ENCODE measurements at regions not wholly inside any gene's neighbourhood (a gene's known extent, or its start where the extent isn't known, plus 50 kb on each side); places are given as distances from the start of the nearest gene placed in this dataset.

DNA sequence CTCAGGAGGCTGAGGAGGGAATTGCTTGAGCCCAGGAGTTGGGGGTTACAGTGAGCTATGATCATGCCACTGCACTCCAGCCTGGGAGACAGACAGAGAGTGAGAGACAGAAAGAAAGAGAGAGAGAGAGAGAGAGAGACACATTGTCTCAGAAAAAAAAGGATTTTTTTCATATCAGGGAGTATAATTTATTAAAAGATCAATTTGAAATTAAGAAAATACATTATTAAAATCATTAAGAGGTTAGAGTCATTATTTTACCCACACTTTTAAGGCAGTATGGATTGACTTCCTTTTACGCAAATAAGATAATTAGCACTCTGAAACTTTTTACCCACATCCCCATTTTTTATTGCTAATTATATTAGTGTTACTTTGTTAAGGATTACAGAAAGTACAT, 804.3 kb downstream of the CDH11 start:
- Histone ChIP-seq H3K4me1 (ENCODE audit: control insufficient read depth in 1 of 2, low read depth in 2 of 2) (no peaks in the 10 kb centered on the region), H3K27ac (no peak overlapping the region), H3K4me3 (no peak overlapping the region), H3K9me3 (no peaks in the 10 kb centered on the region), H3K27me3 (replicated peaks; ENCODE audit: insufficient read depth) (no peaks in the 10 kb centered on the region), H3K36me3 (no peaks in the 10 kb centered on the region)
- ATAC-seq (ENCODE audit: insufficient number of reproducible peaks, low FRiP score, low read depth) (no peak), DNase-seq (ENCODE audit: low spot score) (no peak)
- TF ChIP-seq, protein P1, sequence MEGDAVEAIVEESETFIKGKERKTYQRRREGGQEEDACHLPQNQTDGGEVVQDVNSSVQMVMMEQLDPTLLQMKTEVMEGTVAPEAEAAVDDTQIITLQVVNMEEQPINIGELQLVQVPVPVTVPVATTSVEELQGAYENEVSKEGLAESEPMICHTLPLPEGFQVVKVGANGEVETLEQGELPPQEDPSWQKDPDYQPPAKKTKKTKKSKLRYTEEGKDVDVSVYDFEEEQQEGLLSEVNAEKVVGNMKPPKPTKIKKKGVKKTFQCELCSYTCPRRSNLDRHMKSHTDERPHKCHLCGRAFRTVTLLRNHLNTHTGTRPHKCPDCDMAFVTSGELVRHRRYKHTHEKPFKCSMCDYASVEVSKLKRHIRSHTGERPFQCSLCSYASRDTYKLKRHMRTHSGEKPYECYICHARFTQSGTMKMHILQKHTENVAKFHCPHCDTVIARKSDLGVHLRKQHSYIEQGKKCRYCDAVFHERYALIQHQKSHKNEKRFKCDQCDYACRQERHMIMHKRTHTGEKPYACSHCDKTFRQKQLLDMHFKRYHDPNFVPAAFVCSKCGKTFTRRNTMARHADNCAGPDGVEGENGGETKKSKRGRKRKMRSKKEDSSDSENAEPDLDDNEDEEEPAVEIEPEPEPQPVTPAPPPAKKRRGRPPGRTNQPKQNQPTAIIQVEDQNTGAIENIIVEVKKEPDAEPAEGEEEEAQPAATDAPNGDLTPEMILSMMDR (IDR thresholded peaks at IDR 0.05): no peak

- no peak overlapping the region for H3K4me3 ChIP-seq
- H3K27me3 ChIP-seq (replicated peaks; ENCODE audit: insufficient read depth): no peaks in the 10 kb centered on the region
- no peak overlapping the region for H3K27ac ChIP-seq
- no peaks in the 10 kb centered on the region for H3K9me3 ChIP-seq
- H3K4me1 ChIP-seq (ENCODE audit: control insufficient read depth in 1 of 2, low read depth in 2 of 2): no peaks in the 10 kb centered on the region
- DNase-seq (ENCODE audit: low spot score): no peak
- H3K36me3 ChIP-seq: no peaks in the 10 kb centered on the region
- TF ChIP-seq, protein P1 (IDR thresholded peaks at IDR 0.05): no peak
- no peak for ATAC-seq (ENCODE audit: insufficient number of reproducible peaks, low FRiP score, low read depth)
Observed at GRCh38 chr16:64313726-64314125, 808.1 kb downstream of the CDH11 start.

DNA sequence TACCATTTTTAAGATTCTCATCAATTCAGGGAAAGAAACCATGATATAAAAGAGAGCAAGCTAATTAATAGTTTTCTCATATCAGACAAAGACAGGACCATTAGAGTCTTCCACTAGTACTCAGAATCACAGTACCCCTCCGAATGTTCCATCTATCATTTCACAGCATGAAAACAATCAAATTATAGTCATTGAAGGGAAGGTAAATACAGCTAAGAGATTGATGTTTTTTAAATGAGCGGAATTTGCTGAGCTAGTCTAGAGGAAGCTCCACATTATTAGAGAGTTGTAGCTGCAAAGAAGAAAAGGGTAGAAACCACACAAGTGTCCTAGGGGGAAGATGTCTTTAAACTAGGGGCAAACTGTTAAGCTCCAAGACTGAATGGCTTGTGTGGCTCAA, 808.9 kb downstream of the CDH11 start:
- no peaks in the 10 kb centered on the region for H3K36me3 ChIP-seq
- TF ChIP-seq, protein P1 (IDR thresholded peaks at IDR 0.05): no peak
- H3K27ac ChIP-seq: no peak overlapping the region
- DNase-seq (ENCODE audit: low spot score) (no peak), ATAC-seq (ENCODE audit: insufficient number of reproducible peaks, low FRiP score, low read depth) (no peak)
- no peaks in the 10 kb centered on the region for H3K9me3 ChIP-seq
- H3K4me3 ChIP-seq: no peak overlapping the region
- no peaks in the 10 kb centered on the region for H3K27me3 ChIP-seq (replicated peaks; ENCODE audit: insufficient read depth)
- H3K4me1 ChIP-seq (ENCODE audit: control insufficient read depth in 1 of 2, low read depth in 2 of 2): no peaks in the 10 kb centered on the region

DNA sequence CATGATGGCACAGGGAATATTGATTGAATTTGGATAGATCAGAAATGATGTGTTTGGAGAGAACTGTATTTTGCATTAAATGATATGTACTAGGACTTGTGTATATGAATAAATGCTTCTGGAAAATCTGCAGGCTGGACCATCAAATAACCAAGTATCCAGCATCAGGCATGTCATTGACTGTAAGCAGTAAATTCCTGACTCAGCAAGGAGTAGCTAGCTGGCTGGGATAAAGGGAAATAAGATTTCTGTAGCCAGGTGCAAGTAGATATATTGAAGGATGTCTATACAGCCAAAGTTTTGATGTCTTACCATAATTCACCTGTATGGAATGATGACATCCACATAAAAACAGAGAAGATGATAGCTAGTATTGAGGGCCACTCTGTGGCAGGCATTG, 809.6 kb downstream of the CDH11 start:
- Histone ChIP-seq H3K27ac (no peak overlapping the region), H3K4me3 (no peak overlapping the region), H3K4me1 (ENCODE audit: control insufficient read depth in 1 of 2, low read depth in 2 of 2) (no peaks in the 10 kb centered on the region), H3K9me3 (no peaks in the 10 kb centered on the region), H3K27me3 (replicated peaks; ENCODE audit: insufficient read depth) (no peaks in the 10 kb centered on the region), H3K36me3 (no peaks in the 10 kb centered on the region)
- DNase-seq (ENCODE audit: low spot score): no peak
- no peak for ATAC-seq (ENCODE audit: insufficient number of reproducible peaks, low FRiP score, low read depth)
- TF ChIP-seq, protein P1 (IDR thresholded peaks at IDR 0.05): no peak

DNA sequence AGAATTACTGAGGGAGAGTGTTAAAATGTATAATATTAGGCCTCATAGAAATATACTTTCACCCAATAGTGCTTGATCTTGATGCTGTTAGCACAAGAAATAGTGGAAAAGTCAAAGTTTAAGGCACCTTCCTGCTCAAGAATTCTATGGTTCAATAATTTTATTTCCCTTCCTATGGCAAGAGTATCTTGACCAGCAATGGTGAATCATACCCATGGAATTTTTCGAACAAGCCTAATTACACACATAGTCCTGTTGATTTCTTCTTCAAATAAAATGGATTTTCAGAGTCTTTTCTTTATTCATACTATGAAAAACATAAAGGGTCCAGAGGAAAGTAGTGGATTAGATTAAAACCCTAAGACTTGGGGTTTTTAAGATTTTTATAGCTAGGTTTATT, 810.6 kb downstream of the CDH11 start:
- H3K27me3 ChIP-seq (replicated peaks; ENCODE audit: insufficient read depth): no peaks in the 10 kb centered on the region
- ATAC-seq (ENCODE audit: insufficient number of reproducible peaks, low FRiP score, low read depth) (no peak), DNase-seq (ENCODE audit: low spot score) (no peak)
- TF ChIP-seq, protein P1 (IDR thresholded peaks at IDR 0.05): no peak
- H3K36me3 ChIP-seq: no peaks in the 10 kb centered on the region
- H3K4me1 ChIP-seq (ENCODE audit: control insufficient read depth in 1 of 2, low read depth in 2 of 2): no peaks in the 10 kb centered on the region
- H3K9me3 ChIP-seq: no peaks in the 10 kb centered on the region
- H3K4me3 ChIP-seq: no peak overlapping the region
- H3K27ac ChIP-seq: no peak overlapping the region
